SU-DHL-6 (cell line): ENCODE measurements at regions not wholly inside any gene's neighbourhood (a gene's known extent, or its start where the extent isn't known, plus 50 kb on each side); places are given as distances from the start of the nearest gene placed in this dataset.

ENCODE experiments used
- H2AFZ ChIP-seq: fragments of 200-600 bp; sonication (generic); 2 replicates; pipeline ENCODE4 v1.6.1; 2014; ENCODE audit warnings: low read depth, mild to moderate bottlenecking, moderate library complexity, mixed read lengths, antibody characterized with exemption, low read length; ENCODE audit not compliant: severe bottlenecking
- H3F3A ChIP-seq: fragments of 200-600 bp; shearing (Covaris generic); 2 replicates; pipeline ENCODE4 v1.6.0; 2016; ENCODE audit warnings: antibody characterized with exemption, mild to moderate bottlenecking; ENCODE audit not compliant: insufficient read depth
- H3K27ac ChIP-seq: fragments of 200-600 bp; sonication (generic); 2 replicates; pipeline ENCODE4 v1.5.1; 2016; ENCODE audit warnings: low read depth, mild to moderate bottlenecking, low read length, moderate library complexity, mixed read lengths
- H3K27me3 ChIP-seq: fragments of 200-600 bp; sonication (generic), shearing (Covaris generic); 2 replicates; pipeline ENCODE4 v1.6.0; 2014; ENCODE audit warnings: mild to moderate bottlenecking, low read length
- H3K36me3 ChIP-seq: fragments of 200-600 bp; sonication (generic); 2 replicates; pipeline ENCODE4 v1.6.1; 2014; ENCODE audit warnings: mild to moderate bottlenecking, low read length, mixed read lengths
- H3K4me2 ChIP-seq: fragments of 300-600, 200-600 bp; shearing (Covaris generic), sonication (generic); 2 replicates; pipeline ENCODE4 v1.6.0; 2014; ENCODE audit warnings: low read length, low read depth, mild to moderate bottlenecking; ENCODE audit not compliant: poor library complexity, severe bottlenecking
- H3K4me3 ChIP-seq: fragments of 200-600 bp; sonication (generic); 2 replicates; pipeline ENCODE4 v1.5.1; 2014; ENCODE audit warnings: antibody characterized with exemption, low read length, mild to moderate bottlenecking, mixed read lengths; ENCODE audit not compliant: insufficient read depth, poor library complexity, severe bottlenecking
- H3K79me2 ChIP-seq: fragments of 200-600 bp; sonication (generic); 2 replicates; pipeline ENCODE4 v1.6.1; 2014; ENCODE audit warnings: mild to moderate bottlenecking, low read length, moderate library complexity; ENCODE audit not compliant: insufficient read depth
- H3K9ac ChIP-seq: fragments of 200-600 bp; sonication (generic); 2 replicates; pipeline ENCODE4 v1.7.0; 2014; ENCODE audit warnings: mild to moderate bottlenecking, low read length
- H3K9me2 ChIP-seq: fragments of 200-600 bp; sonication (generic); replicated peaks from 2 replicates; pipeline ENCODE4 v1.6.1; 2014; ENCODE audit warnings: low read length; ENCODE audit not compliant: insufficient read depth
- H3K9me3 ChIP-seq: fragments of 200-600 bp; sonication (generic); 2 replicates; pipeline ENCODE4 v1.6.1; 2014; ENCODE audit warnings: low read length, mixed read lengths; ENCODE audit not compliant: insufficient read depth
- H4K20me1 ChIP-seq: fragments of 200-600 bp; sonication (generic); 2 replicates; pipeline ENCODE4 v1.6.1; 2014; ENCODE audit warnings: low read depth, mild to moderate bottlenecking, antibody characterized with exemption, low read length, moderate library complexity, mixed read lengths
- CTCF ChIP-seq: fragments of 200-600 bp; sonication (generic); IDR thresholded peaks from one replicate; pipeline ENCODE4 v1.5.1; 2017; ENCODE audit warnings: antibody characterized with exemption, mild to moderate bottlenecking, low read length, moderate library complexity; ENCODE audit not compliant: insufficient read depth, poor library complexity, severe bottlenecking
- EZH2phosphoT487 ChIP-seq: fragments of 200-600 bp; sonication (generic), shearing (Covaris generic); conservative IDR thresholded peaks from 2 replicates; pipeline ENCODE4 v1.6.1; 2018; ENCODE audit warnings: mild to moderate bottlenecking, antibody characterized with exemption, low read length, moderate library complexity, mixed read lengths

- TF ChIP-seq EZH2phosphoT487 (no peak), CTCF (no peak)
- no peaks in the 10 kb centered on the region for H4K20me1 ChIP-seq
- no peaks in the 10 kb centered on the region for H3K9me3 ChIP-seq
- H2AFZ ChIP-seq, result no peak overlapping the region
- H3K4me2 ChIP-seq, result no peak overlapping the region
- H3K9me2 ChIP-seq, result no peaks in the 10 kb centered on the region
- no peaks in the 10 kb centered on the region for H3K27me3 ChIP-seq
- no peak overlapping the region for H3K9ac ChIP-seq
- no peaks in the 10 kb centered on the region for H3K36me3 ChIP-seq
- no peak overlapping the region for H3K27ac ChIP-seq
- H3K4me3 ChIP-seq, result no peak overlapping the region
- H3F3A ChIP-seq, result no peaks in the 10 kb centered on the region
- H3K79me2 ChIP-seq, result no peaks in the 10 kb centered on the region
Measured at GRCh38 chr3:165903885-165904630, 66.8 kb upstream of the BCHE start.

- no peaks in the 10 kb centered on the region for H3K9me2 ChIP-seq
- TF ChIP-seq CTCF, result no peak
- no peak for TF ChIP-seq EZH2phosphoT487
- no peak overlapping the region for H3K4me2 ChIP-seq
- no peak overlapping the region for H2AFZ ChIP-seq
- H3K27me3 ChIP-seq, result no peaks in the 10 kb centered on the region
- H4K20me1 ChIP-seq, result no peaks in the 10 kb centered on the region
- H3K9me3 ChIP-seq, result no peaks in the 10 kb centered on the region
- H3K9ac ChIP-seq, result no peak overlapping the region
- no peak overlapping the region for H3K4me3 ChIP-seq
- H3K27ac ChIP-seq, result no peak overlapping the region
- H3K79me2 ChIP-seq, result no peaks in the 10 kb centered on the region
- H3K36me3 ChIP-seq, result no peaks in the 10 kb centered on the region
- no peaks in the 10 kb centered on the region for H3F3A ChIP-seq
Measured at GRCh38 chr3:165899066-165899465, 61.8 kb upstream of the BCHE start.

GRCh38 chr3:165897137-165897536 is 59.9 kb upstream of the BCHE start:
- Histone ChIP-seq H3K4me2 (no peak overlapping the region), H3K9me3 (no peaks in the 10 kb centered on the region), H3K36me3 (no peaks in the 10 kb centered on the region), H3K9me2 (no peaks in the 10 kb centered on the region), H3K27ac (no peak overlapping the region), H3F3A (no peaks in the 10 kb centered on the region), H3K79me2 (no peaks in the 10 kb centered on the region), H4K20me1 (no peaks in the 10 kb centered on the region), H2AFZ (peak overlapping the region; percentile 55), H3K4me3 (no peak overlapping the region), H3K9ac (no peak overlapping the region), H3K27me3 (no peaks in the 10 kb centered on the region)
- no peak for TF ChIP-seq CTCF
- TF ChIP-seq EZH2phosphoT487, result no peak
